ENCODE measurements at regions not wholly inside any gene's neighbourhood (a gene's known extent, or its start where the extent isn't known, plus 50 kb on each side); places are given as distances from the start of the nearest gene placed in this dataset.

DNA sequence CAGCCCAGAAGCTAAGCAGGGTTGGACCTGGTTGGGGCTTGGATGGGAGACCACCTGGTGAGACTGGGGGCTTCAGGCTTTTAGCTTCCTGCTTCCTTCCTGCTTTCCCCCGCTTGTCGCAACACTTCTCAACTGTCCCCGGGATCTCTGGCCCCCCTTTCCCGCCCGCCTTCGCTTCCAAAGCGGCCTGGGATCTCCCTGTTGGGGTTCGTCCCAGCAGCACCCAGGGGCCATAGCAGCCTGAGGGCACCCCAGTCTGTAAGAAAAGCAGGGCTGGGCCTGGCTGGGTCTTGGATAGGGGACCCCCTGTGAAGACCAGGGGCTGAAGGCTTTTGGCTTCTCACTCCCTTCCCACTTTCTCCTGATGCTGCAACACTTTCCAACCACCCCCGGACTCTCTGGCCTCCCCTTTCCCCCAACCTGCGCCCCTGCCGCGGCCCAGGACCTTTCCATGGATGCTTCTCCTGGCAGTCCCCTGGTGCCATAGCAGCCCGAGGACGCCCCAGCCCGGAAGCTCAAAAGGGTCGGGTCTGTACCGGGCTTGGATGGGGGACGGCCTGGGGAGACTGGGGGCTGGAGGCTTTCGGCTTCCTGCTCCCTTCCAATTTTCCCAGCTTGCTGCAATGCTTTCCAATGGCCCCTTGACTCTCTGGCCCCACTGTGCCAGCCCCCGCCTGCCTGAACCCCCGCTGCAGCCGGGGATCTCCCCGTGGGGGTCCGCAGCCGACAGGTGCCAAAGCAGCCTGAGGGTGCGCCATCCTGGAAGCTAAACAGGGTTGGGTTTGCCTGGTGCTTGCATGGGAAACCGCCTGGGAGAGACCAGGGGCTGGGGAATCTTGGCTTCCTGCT lies 2276.2 kb downstream of the TP53TG3F start:
- no peak for DNase-seq
- H3K27ac ChIP-seq (replicated peaks): no peak overlapping the region
- intact Hi-C loops (cut with micrococcal nuclease): no loop called here
- H3K36me3 ChIP-seq: no peaks in the 10 kb centered on the region
- H3K9me3 ChIP-seq (replicated peaks): no peaks in the 10 kb centered on the region
- H3K4me3 ChIP-seq: no peak overlapping the region
- TF ChIP-seq CTCF (IDR thresholded peaks at IDR 0.05; ENCODE audit: borderline replicate concordance): no peak
- H3K27me3 ChIP-seq (ENCODE audit: low read depth): no peaks in the 10 kb centered on the region
- H3K4me1 ChIP-seq: no peaks in the 10 kb centered on the region

DNA sequence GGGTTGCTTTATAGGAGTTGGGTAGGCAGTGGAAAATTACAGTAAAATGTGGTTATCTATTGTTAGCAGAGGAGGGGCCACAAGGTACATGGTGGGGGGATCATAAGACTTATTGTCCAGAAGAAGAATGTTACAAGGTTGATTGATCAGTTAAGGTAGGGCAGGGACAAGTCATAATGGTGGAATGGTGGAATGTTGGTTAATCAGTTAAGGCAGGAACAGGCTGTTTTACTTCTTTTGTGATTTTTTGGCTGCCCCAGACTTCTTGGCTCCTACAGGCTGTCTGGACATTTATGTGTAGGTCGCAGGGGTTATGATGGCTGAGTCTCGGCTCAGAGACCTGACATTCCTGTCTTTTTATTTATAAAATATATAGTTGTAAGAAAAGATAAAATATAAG lies 2277.1 kb downstream of the TP53TG3F start:
- Histone ChIP-seq H3K4me1 (no peaks in the 10 kb centered on the region), H3K4me3 (no peak overlapping the region), H3K27me3 (ENCODE audit: low read depth) (no peaks in the 10 kb centered on the region), H3K36me3 (no peaks in the 10 kb centered on the region), H3K27ac (replicated peaks) (no peak overlapping the region), H3K9me3 (replicated peaks) (no peaks in the 10 kb centered on the region)
- no peak for TF ChIP-seq CTCF (IDR thresholded peaks at IDR 0.05; ENCODE audit: borderline replicate concordance)
- DNase-seq: no peak
- intact Hi-C loops (cut with micrococcal nuclease): no loop called here

DNA sequence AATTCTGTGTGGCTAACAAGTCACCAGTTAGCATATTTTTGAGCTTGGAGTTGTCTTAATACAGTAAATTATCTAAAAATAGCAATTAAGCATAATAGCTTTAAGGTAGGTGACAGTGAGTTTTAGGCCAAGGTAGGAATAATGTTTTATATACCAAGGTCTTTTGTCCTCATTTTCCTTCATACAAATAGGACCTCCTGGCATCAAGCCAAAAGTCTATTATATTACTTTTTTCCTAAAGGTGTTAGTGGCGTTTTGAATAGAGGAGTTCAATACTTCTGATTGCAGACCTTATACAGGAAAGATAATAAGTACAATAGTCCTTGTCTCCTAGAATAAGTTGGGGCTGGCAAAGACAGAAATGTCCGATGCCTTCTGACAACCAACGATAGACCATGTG lies 2277.7 kb downstream of the TP53TG3F start:
- no peak for TF ChIP-seq CTCF (IDR thresholded peaks at IDR 0.05; ENCODE audit: borderline replicate concordance)
- intact Hi-C loops (cut with micrococcal nuclease): no loop called here
- Histone ChIP-seq H3K9me3 (replicated peaks) (no peaks in the 10 kb centered on the region), H3K4me3 (no peak overlapping the region), H3K4me1 (no peaks in the 10 kb centered on the region), H3K27ac (replicated peaks) (no peak overlapping the region), H3K36me3 (no peaks in the 10 kb centered on the region), H3K27me3 (ENCODE audit: low read depth) (no peaks in the 10 kb centered on the region)
- no peak for DNase-seq

GRCh38 chr16:35741546-35741945 lies 2282.1 kb downstream of the TP53TG3F start:
- no peaks in the 10 kb centered on the region for H3K4me1 ChIP-seq
- H3K9me3 ChIP-seq (replicated peaks): peaks cover 7% of the 10 kb centered on the region
- no peaks in the 10 kb centered on the region for H3K36me3 ChIP-seq
- intact Hi-C loops (cut with micrococcal nuclease): no loop called here
- no peak for DNase-seq
- H3K27me3 ChIP-seq (ENCODE audit: low read depth): no peaks in the 10 kb centered on the region
- no peak overlapping the region for H3K4me3 ChIP-seq
- TF ChIP-seq CTCF (IDR thresholded peaks at IDR 0.05; ENCODE audit: borderline replicate concordance): no peak
- H3K27ac ChIP-seq (replicated peaks): no peak overlapping the region

- H3K36me3 ChIP-seq: no peaks in the 10 kb centered on the region
- intact Hi-C loops (cut with micrococcal nuclease): no loop called here
- H3K9me3 ChIP-seq (replicated peaks): peaks cover 7% of the 10 kb centered on the region
These were observed 2283.8 kb downstream of the TP53TG3F start for GRCh38 chr16:35743101-35743692.

More at GRCh38 chr16:35743101-35743692, 2283.8 kb downstream of the TP53TG3F start:
- DNase-seq: no peak
- Histone ChIP-seq H3K4me1 (no peaks in the 10 kb centered on the region), H3K27ac (replicated peaks) (no peak overlapping the region), H3K4me3 (no peak overlapping the region), H3K27me3 (ENCODE audit: low read depth) (no peaks in the 10 kb centered on the region)
- TF ChIP-seq CTCF (IDR thresholded peaks at IDR 0.05; ENCODE audit: borderline replicate concordance): no peak
